Mesothelial cell of epicardium (in vitro differentiated cells): ENCODE measurements at regions not wholly inside any gene's neighbourhood (a gene's known extent, or its start where the extent isn't known, plus 50 kb on each side); places are given as distances from the start of the nearest gene placed in this dataset.

Source experiments
- DNase-seq, 2 experiments: peaks; one replicate each; pipeline ENCODE4 v3.0.0; 2021; ENCODE audit warnings: low spot score in 2 of 2; ENCODE audit not compliant: unreplicated experiment in 2 of 2
- H3K27ac Mint-ChIP-seq: 2 replicates; pipeline ENCODE4 v1.8.0; 2021; ENCODE audit warnings: mixed read lengths
- H3K27me3 Mint-ChIP-seq: 2 replicates; pipeline ENCODE4 v1.8.0; 2021; ENCODE audit warnings: low read depth, mixed read lengths
- H3K36me3 Mint-ChIP-seq: 2 replicates; pipeline ENCODE4 v1.8.0; 2021; ENCODE audit warnings: mixed read lengths
- H3K4me1 Mint-ChIP-seq: 2 replicates; pipeline ENCODE4 v1.8.0; 2021; ENCODE audit warnings: mixed read lengths
- H3K4me3 Mint-ChIP-seq: 2 replicates; pipeline ENCODE4 v1.8.0; 2021; ENCODE audit warnings: mild to moderate bottlenecking, moderate library complexity, mixed read lengths
- H3K9me3 Mint-ChIP-seq: 2 replicates; pipeline ENCODE4 v1.8.0; 2021; ENCODE audit warnings: mixed read lengths
- TF ChIP-seq, protein P1 (sequence below): fragments of 200-600 bp; sonication (generic); IDR thresholded peaks from one replicate; pipeline ENCODE4 v1.5.0; 2021; ENCODE audit warnings: antibody characterized with exemption; ENCODE audit not compliant: unreplicated experiment

- TF ChIP-seq, protein P1, sequence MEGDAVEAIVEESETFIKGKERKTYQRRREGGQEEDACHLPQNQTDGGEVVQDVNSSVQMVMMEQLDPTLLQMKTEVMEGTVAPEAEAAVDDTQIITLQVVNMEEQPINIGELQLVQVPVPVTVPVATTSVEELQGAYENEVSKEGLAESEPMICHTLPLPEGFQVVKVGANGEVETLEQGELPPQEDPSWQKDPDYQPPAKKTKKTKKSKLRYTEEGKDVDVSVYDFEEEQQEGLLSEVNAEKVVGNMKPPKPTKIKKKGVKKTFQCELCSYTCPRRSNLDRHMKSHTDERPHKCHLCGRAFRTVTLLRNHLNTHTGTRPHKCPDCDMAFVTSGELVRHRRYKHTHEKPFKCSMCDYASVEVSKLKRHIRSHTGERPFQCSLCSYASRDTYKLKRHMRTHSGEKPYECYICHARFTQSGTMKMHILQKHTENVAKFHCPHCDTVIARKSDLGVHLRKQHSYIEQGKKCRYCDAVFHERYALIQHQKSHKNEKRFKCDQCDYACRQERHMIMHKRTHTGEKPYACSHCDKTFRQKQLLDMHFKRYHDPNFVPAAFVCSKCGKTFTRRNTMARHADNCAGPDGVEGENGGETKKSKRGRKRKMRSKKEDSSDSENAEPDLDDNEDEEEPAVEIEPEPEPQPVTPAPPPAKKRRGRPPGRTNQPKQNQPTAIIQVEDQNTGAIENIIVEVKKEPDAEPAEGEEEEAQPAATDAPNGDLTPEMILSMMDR: no peak
- Mint-ChIP-seq H3K9me3 (peaks cover 5% of the 10 kb centered on the region), H3K36me3 (no peaks in the 10 kb centered on the region), H3K27ac (peak overlapping the region; percentile 68), H3K4me1 (peaks cover 31% of the 10 kb centered on the region), H3K27me3 (no peaks in the 10 kb centered on the region), H3K4me3 (peak overlapping the region; percentile 44)
- no peak for DNase-seq
Observed at GRCh38 chr20:52895235-52895634, 76.9 kb upstream of the TSHZ2 start.

DNA sequence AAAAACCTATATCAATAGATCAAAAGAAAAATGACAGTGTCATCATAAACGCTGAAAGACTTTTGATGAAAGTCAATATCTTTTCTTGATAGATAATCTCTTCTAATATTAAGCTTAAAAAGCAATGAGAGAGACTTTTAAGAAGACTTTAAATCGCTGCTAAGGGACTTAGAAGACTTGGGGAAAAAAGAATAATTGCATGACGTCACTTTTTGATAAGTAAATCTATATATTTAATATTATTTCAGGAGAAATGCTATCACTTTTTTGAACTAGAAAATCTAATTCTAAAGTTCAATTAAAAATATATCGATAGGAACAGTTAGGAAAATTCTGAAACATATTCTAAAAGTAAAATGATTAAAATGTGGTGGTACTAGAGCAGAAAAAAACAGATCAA lies 78.7 kb upstream of the TSHZ2 start:
- Mint-ChIP-seq H3K27ac (no peak overlapping the region), H3K4me1 (peaks cover 36% of the 10 kb centered on the region), H3K4me3 (no peak overlapping the region), H3K9me3 (peaks cover 5% of the 10 kb centered on the region), H3K27me3 (peaks cover 2% of the 10 kb centered on the region), H3K36me3 (no peaks in the 10 kb centered on the region)
- TF ChIP-seq, protein P1: no peak
- DNase-seq: no peak

- TF ChIP-seq, protein P1: no peak
- Mint-ChIP-seq H3K36me3 (peaks cover 1% of the 10 kb centered on the region), H3K27ac (no peak overlapping the region), H3K4me3 (no peak overlapping the region), H3K27me3 (peaks cover 3% of the 10 kb centered on the region), H3K9me3 (peaks cover 10% of the 10 kb centered on the region), H3K4me1 (peaks cover 37% of the 10 kb centered on the region)
- no peak for DNase-seq
Observed at GRCh38 chr20:52892023-52892422, 80.1 kb upstream of the TSHZ2 start.

- peak overlapping the region; percentile 40 for H3K27ac Mint-ChIP-seq
- no peak for DNase-seq
- peaks cover 22% of the 10 kb centered on the region for H3K9me3 Mint-ChIP-seq
- TF ChIP-seq, protein P1: no peak
- peaks cover 23% of the 10 kb centered on the region for H3K4me1 Mint-ChIP-seq
- no peak overlapping the region for H3K4me3 Mint-ChIP-seq
- H3K27me3 Mint-ChIP-seq: peaks cover 3% of the 10 kb centered on the region
- H3K36me3 Mint-ChIP-seq: peaks cover 11% of the 10 kb centered on the region
Observed at GRCh38 chr20:52890130-52890529, 82.0 kb upstream of the TSHZ2 start.

DNA sequence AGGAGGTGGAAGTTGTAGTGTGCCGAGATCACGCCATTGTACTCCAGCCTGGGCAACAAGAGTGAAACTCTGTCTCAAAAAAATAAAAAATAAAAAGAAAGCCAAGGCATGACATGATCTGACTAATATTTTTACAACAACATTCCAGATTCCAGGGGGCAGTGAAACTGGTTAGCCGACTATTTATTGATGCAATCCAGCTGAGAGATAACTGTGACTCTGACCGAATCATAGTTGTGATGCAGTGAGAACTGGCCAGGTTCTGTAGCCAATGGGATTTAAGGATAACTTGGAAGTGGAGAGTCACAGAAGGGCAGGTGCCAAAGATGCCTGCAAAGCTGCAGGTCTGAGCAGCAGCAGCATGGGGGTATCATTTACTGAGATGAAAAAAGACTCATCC lies 82.9 kb upstream of the TSHZ2 start:
- H3K9me3 Mint-ChIP-seq: peaks cover 24% of the 10 kb centered on the region
- H3K27ac Mint-ChIP-seq: peak overlapping the region; percentile 87
- no peak for DNase-seq
- peaks cover 11% of the 10 kb centered on the region for H3K36me3 Mint-ChIP-seq
- H3K27me3 Mint-ChIP-seq: peaks cover 3% of the 10 kb centered on the region
- TF ChIP-seq, protein P1: no peak
- H3K4me1 Mint-ChIP-seq: peaks cover 18% of the 10 kb centered on the region
- no peak overlapping the region for H3K4me3 Mint-ChIP-seq

GRCh38 chr20:52888096-52888495 lies 84.1 kb upstream of the TSHZ2 start:
- no peak for DNase-seq
- peak overlapping the region; percentile 87 for H3K27ac Mint-ChIP-seq

More at GRCh38 chr20:52888096-52888495, 84.1 kb upstream of the TSHZ2 start:
- Mint-ChIP-seq H3K27me3 (peaks cover 3% of the 10 kb centered on the region), H3K9me3 (peaks cover 32% of the 10 kb centered on the region), H3K4me1 (peaks cover 14% of the 10 kb centered on the region), H3K36me3 (peaks cover 13% of the 10 kb centered on the region), H3K4me3 (no peak overlapping the region)
- TF ChIP-seq, protein P1: no peak
